HUDEP-2 (cell line): ENCODE measurements at regions not wholly inside any gene's neighbourhood (a gene's known extent, or its start where the extent isn't known, plus 50 kb on each side); places are given as distances from the start of the nearest gene placed in this dataset.
A peak's percentile ranks its signal among the peaks of the same experiment; 100 is the strongest.
"Not testable (repeated sequence)": the region's sequence is repeated elsewhere in the genome, so short reads cannot be mapped to it uniquely, and the experiment has no call there.

Source experiments
- DNase-seq, 76 experiments: peaks; one replicate each; lab custom pipeline; 2025; ENCODE audit not compliant: unreplicated experiment in 76 of 76; lab: John Stamatoyannopoulos, UW

GRCh38 chr5:121581588-121581987, 270.1 kb upstream of the FTMT start:
- no peak for DNase-seq

GRCh38 chr5:121596882-121597281, 254.8 kb upstream of the FTMT start:
- no peak for DNase-seq

GRCh38 chr5:121608826-121609225, 242.9 kb upstream of the FTMT start:
- no peak for DNase-seq

- no peak for DNase-seq
These were observed 227.6 kb upstream of the FTMT start for GRCh38 chr5:121624035-121624434.

GRCh38 chr5:121628783-121629182, 222.9 kb upstream of the FTMT start:
- DNase-seq, result peak in 27 of 76 experiments; percentile 0 to 36 (median 7)

GRCh38 chr5:121630402-121630801, 221.3 kb upstream of the FTMT start:
- no peak for DNase-seq

- no peak for DNase-seq
These were observed 216.7 kb upstream of the FTMT start for GRCh38 chr5:121634946-121635345.

GRCh38 chr5:121638126-121638525, 213.6 kb upstream of the FTMT start:
- DNase-seq, result no peak

GRCh38 chr5:121640298-121640697, 211.4 kb upstream of the FTMT start:
- DNase-seq, result no peak

- DNase-seq, result no peak
These were observed 193.5 kb upstream of the FTMT start for GRCh38 chr5:121658221-121658620.

- no peak for DNase-seq
These were observed 191.5 kb upstream of the FTMT start for GRCh38 chr5:121660142-121660541.

- DNase-seq, result not testable (repeated sequence)
These were observed 186.1 kb upstream of the FTMT start for GRCh38 chr5:121665542-121665941.

- peak in 39 of 76 experiments; percentile 0 to 85 (median 52) for DNase-seq
These were observed 184.4 kb upstream of the FTMT start for GRCh38 chr5:121667292-121667691.

- peak in 2 of 76 experiments; percentile 6 to 20 for DNase-seq
These were observed 183.0 kb upstream of the FTMT start for GRCh38 chr5:121668635-121669034.

- DNase-seq, result no peak
These were observed 180.1 kb upstream of the FTMT start for GRCh38 chr5:121671624-121672023.

GRCh38 chr5:121675924-121676323, 175.8 kb upstream of the FTMT start:
- no peak for DNase-seq

- peak in 37 of 76 experiments; percentile 1 to 78 (median 27) for DNase-seq
These were observed 170.3 kb upstream of the FTMT start for GRCh38 chr5:121681229-121681855.

GRCh38 chr5:121688126-121688525, 163.6 kb upstream of the FTMT start:
- no peak for DNase-seq

GRCh38 chr5:121688781-121689180, 162.9 kb upstream of the FTMT start:
- DNase-seq, result no peak

- DNase-seq, result peak in 71 of 76 experiments; percentile 4 to 94 (median 63)
These were observed 160.2 kb upstream of the FTMT start for GRCh38 chr5:121691478-121691877.

GRCh38 chr5:121692158-121692557, 159.5 kb upstream of the FTMT start:
- no peak for DNase-seq

- DNase-seq, result peak in 2 of 76 experiments; percentile 1 to 8
These were observed 157.8 kb upstream of the FTMT start for GRCh38 chr5:121693864-121694263.

GRCh38 chr5:121695307-121695706, 156.4 kb upstream of the FTMT start:
- DNase-seq, result peak in 1 of 76 experiments; percentile 19
